GM12864 (cell line): ENCODE measurements at regions not wholly inside any gene's neighbourhood (a gene's known extent, or its start where the extent isn't known, plus 50 kb on each side); places are given as distances from the start of the nearest gene placed in this dataset.
"Not testable (repeated sequence)": the region's sequence is repeated elsewhere in the genome, so short reads cannot be mapped to it uniquely, and the experiment has no call there.

Source experiments
- DNase-seq: peaks from one replicate; pipeline ENCODE4 v3.0.0-alpha.2; 2011; ENCODE audit warnings: low read depth
- H3K4me3 ChIP-seq: 2 replicates; pipeline ENCODE4 v1.5.1; 2011; ENCODE audit warnings: mild to moderate bottlenecking, low read depth, low read length, control low read depth
- TF ChIP-seq, protein P1 (sequence below): IDR thresholded peaks from 2 replicates; pipeline ENCODE4 v1.5.1; 2011; ENCODE audit warnings: low read depth, mild to moderate bottlenecking, moderate library complexity, low read length, control low read depth, inconsistent platforms; ENCODE audit errors: missing control alignments

DNA sequence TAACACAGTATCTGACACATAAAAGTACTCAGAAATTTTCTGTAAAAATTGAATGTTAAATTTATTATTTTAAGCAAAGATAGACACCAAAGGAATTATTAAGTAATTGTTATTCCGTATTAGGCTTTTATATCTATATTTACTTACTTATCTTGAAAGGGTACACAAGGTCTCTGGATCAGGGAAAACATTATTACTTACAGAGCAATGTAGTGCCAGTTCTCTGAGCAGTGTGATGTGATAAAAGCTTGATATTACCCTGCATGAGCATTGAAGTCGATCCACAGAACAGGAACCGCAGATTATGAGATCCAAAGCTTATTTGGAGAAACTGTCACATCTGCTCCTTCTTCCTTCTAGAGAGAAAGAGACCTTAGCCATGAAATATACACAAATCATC is 637.9 kb upstream of the RGS18 start:
- no peak for DNase-seq
- TF ChIP-seq, protein P1, sequence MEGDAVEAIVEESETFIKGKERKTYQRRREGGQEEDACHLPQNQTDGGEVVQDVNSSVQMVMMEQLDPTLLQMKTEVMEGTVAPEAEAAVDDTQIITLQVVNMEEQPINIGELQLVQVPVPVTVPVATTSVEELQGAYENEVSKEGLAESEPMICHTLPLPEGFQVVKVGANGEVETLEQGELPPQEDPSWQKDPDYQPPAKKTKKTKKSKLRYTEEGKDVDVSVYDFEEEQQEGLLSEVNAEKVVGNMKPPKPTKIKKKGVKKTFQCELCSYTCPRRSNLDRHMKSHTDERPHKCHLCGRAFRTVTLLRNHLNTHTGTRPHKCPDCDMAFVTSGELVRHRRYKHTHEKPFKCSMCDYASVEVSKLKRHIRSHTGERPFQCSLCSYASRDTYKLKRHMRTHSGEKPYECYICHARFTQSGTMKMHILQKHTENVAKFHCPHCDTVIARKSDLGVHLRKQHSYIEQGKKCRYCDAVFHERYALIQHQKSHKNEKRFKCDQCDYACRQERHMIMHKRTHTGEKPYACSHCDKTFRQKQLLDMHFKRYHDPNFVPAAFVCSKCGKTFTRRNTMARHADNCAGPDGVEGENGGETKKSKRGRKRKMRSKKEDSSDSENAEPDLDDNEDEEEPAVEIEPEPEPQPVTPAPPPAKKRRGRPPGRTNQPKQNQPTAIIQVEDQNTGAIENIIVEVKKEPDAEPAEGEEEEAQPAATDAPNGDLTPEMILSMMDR = no peak
- H3K4me3 ChIP-seq = no peak overlapping the region

DNA sequence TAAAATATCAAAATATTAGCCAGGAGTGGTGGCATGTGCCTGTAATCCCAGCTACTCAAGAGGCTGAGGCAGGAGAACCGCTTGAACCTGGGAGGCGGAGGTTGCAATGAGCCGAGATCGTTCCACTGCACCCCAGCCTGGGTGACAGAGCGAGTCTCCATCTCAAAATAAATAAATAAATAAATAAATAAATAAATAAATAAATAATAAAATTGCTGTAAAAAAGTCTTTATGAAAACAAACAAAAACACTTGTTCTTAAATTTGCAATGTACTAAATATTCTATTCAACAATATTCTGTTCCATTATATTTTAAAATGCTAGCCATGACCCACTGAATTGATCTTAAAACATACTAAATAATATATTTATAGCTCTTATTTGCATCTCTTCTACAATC is 632.3 kb upstream of the RGS18 start:
- not testable (repeated sequence) for H3K4me3 ChIP-seq, DNase-seq

DNA sequence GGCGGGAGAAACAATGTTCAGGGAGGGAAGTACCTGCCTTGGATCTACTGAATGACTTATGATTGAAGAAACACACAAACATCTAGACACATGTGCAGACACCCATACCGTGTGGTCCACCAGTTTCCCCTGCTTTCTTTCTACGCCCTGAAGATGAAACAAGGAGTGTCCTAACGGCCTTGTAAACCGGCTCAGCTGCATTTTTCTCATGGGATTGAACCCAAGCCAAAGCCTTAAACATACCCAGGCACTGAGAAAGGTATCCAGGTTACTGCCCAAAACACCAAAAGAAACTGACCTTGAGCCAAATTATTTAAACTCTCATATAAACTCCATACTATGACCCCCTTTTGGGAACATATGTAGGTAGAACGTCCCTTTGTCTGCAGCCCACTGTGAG is 630.0 kb upstream of the RGS18 start:
- no peak overlapping the region for H3K4me3 ChIP-seq
- TF ChIP-seq, protein P1 = no peak
- no peak for DNase-seq

DNA sequence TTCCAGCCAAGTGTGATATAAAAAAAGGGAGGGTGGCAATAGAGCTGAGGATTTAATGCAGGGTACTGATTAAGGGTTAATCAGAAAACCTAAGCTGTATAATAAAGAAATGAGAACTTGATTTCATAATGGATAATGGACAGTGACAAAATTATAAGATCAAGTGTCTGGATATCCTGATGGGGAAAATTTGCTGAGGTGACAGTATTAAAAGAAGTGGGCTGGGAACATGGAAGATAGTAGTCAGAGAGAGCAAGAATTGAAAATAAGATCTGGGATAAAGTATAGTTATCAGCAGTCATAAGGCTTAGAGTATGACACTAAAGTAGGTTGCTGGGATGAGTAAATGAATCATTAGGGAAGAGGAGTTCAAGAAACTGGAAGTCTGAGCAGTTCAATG is 627.3 kb upstream of the RGS18 start:
- TF ChIP-seq, protein P1 = no peak
- H3K4me3 ChIP-seq = no peak overlapping the region
- DNase-seq = no peak

DNA sequence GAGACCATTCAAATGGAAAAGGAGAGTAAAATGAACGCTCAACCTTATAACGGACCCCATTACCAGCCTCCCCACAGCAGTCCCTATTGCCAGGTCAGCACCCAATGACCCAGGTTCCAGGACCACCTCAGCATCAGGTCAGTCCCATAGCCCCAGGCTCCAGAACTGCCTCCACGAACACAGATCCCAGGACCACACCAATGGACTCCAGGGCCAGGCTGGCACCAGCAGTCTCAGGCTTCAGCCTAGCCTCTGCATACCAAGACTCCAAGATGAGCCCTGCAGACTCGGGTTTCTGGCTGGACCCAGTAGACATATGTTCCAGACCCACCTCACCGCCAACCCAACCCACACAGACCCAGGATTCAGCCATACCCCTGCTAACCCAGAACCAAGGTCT is 625.0 kb upstream of the RGS18 start:
- no peak overlapping the region for H3K4me3 ChIP-seq
- no peak for DNase-seq

DNA sequence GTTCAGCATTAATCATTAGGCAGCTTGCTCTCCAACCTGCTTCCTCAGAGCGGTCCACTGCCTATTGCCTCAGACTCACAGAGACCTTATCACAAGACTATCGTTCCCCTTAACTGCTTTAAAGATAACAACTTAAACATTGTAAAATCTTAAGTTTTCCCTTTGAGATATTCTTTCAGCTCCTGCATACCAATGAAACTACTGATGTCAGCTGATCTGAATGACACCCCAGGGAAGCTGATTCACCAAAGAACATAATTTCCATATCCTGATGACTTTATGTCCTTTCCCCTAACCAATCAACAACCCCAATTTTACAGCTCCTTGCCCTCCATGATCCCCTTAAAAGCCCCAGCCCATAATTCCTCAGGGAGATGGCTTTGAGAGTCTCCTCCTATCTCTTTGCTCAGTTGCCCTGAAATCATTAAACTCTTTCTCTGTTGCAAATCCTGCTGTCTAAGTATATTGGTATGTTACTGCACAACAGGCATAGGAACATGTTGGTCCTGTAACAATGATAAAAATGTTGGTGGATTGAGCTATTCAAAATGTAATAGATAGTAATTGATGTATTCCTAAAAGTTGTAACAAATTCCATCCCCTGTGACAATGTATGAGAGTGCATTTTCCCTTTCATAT is 621.4 kb upstream of the RGS18 start:
- no peak for DNase-seq
- TF ChIP-seq, protein P1 = no peak
- H3K4me3 ChIP-seq = no peak overlapping the region

More for the DNA sequence above, 625.0 kb upstream of the RGS18 start:
- TF ChIP-seq, protein P1 = no peak

DNA sequence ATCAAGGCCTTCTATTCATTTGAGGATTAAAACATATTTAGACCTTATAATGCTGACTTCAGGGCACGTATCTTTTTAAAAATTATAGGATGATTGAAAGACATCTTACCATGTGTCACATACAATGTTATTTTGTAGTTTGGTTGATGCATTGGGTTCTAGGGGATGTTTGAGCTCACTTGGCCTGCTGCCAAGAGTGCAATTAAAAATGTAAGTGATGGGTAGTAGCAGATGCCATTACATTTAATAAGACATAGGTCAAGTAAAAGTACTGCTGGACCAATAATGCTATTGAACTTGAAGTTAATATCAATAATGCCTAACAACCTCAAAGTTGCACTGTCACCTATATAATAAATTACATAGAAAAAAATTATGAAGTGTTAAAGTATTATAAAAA is 616.5 kb upstream of the RGS18 start:
- no peak overlapping the region for H3K4me3 ChIP-seq
- TF ChIP-seq, protein P1 = no peak
- no peak for DNase-seq
